Testis (tissue), 2 donors: ENCODE measurements at regions not wholly inside any gene's neighbourhood (a gene's known extent, or its start where the extent isn't known, plus 50 kb on each side); places are given as distances from the start of the nearest gene placed in this dataset.

Experiments
- DNase-seq: peaks from one replicate; pipeline ENCODE4 v3.0.0-alpha.2; 2019
- H3K27ac ChIP-seq, 2 donors: fragments of 200-600 bp; sonication (generic); one replicate each; pipeline ENCODE4 v1.5.1; 2019
- H3K27me3 ChIP-seq: fragments of 200-600 bp; sonication (generic); one replicate; pipeline ENCODE4 v1.5.1; 2019
- H3K36me3 ChIP-seq: fragments of 200-600 bp; sonication (generic); one replicate; pipeline ENCODE4 v1.5.1; 2017; ENCODE audit warnings: low read depth; ENCODE audit errors: missing control alignments
- H3K4me1 ChIP-seq: fragments of 200-600 bp; sonication (generic); one replicate; pipeline ENCODE4 v1.5.1; 2019
- H3K4me3 ChIP-seq, 2 donors: fragments of 200-600 bp; sonication (generic); one replicate each; pipeline ENCODE4 v1.5.1; 2017 to 2019
- H3K9me3 ChIP-seq: fragments of 200-600 bp; sonication (generic); one replicate; pipeline ENCODE4 v1.5.1; 2017
- POLR2A ChIP-seq: fragments of 450-650 bp; IDR thresholded peaks from one replicate; pipeline ENCODE4 v1.6.1; 2017; ENCODE audit warnings: antibody characterized with exemption, mild to moderate bottlenecking, moderate library complexity
- WGBS, 2 donors: methylation state at CpG; one replicate each; pipeline ENCODE4 v1.1.5; 2018; 5-methylcytosine and 5-hydroxymethylcytosine counted together
- intact Hi-C: fragments of 100-400 bp; cut with DNase I; formaldehyde crosslinking; loops from one replicate; pipeline ENCODE4 v1.15.1; 2023; ENCODE audit warnings: low total_unique reads
- TF ChIP-seq, protein P1 (sequence below), 3 experiments: fragments of 450-650 bp in 2 of 3; fragments of 200-600 bp in 1 of 3; sonication (generic) in 1 of 3; IDR thresholded peaks; one replicate each; pipeline ENCODE4 v1.5.1; 2016 to 2019; ENCODE audit warnings: antibody characterized with exemption in 3 of 3, mild to moderate bottlenecking in 2 of 3, moderate library complexity in 1 of 3

DNA sequence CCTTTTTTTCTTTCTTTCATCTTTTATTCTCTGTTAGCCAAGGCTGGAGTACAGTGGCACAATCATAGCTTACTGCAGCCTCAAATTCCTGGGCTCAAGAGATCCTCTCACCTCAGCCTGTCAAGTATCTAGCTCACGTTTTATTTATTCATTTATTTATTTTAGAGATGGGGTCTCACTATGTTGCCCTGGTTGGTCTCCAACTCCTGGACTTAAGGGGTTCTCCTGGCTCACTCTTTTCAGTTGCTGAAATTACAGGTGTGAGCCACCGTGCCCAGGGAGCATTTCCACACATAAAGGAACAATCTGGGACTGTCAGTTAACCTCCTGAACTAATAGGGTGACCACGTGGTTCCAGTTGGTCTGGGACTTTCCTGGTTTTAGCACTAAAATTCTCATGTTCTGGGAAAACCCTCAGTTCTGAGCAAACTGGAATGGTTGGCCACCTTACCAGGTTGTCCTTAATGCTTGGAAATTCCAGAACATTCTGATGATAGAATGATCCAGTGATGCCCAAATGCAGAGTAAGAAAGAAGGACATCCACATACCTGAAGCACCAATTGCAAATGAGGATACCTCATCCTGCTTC, 105.5 kb upstream of the ZNF217 start:
- TF ChIP-seq, protein P1, sequence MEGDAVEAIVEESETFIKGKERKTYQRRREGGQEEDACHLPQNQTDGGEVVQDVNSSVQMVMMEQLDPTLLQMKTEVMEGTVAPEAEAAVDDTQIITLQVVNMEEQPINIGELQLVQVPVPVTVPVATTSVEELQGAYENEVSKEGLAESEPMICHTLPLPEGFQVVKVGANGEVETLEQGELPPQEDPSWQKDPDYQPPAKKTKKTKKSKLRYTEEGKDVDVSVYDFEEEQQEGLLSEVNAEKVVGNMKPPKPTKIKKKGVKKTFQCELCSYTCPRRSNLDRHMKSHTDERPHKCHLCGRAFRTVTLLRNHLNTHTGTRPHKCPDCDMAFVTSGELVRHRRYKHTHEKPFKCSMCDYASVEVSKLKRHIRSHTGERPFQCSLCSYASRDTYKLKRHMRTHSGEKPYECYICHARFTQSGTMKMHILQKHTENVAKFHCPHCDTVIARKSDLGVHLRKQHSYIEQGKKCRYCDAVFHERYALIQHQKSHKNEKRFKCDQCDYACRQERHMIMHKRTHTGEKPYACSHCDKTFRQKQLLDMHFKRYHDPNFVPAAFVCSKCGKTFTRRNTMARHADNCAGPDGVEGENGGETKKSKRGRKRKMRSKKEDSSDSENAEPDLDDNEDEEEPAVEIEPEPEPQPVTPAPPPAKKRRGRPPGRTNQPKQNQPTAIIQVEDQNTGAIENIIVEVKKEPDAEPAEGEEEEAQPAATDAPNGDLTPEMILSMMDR (IDR thresholded peaks at IDR 0.05) = no peak
- no peak for TF ChIP-seq POLR2A
- no peak overlapping the region for H3K27ac ChIP-seq
- no peaks in the 10 kb centered on the region for H3K4me1 ChIP-seq
- no peaks in the 10 kb centered on the region for H3K27me3 ChIP-seq
- H3K36me3 ChIP-seq = no peaks in the 10 kb centered on the region
- intact Hi-C loops = no loop called here
- no peaks in the 10 kb centered on the region for H3K9me3 ChIP-seq
- DNase-seq = no peak
- WGBS, 2 donors = 73 to 80% methylated on average over 3 of the region's 3 CpGs
- no peak overlapping the region for H3K4me3 ChIP-seq

DNA sequence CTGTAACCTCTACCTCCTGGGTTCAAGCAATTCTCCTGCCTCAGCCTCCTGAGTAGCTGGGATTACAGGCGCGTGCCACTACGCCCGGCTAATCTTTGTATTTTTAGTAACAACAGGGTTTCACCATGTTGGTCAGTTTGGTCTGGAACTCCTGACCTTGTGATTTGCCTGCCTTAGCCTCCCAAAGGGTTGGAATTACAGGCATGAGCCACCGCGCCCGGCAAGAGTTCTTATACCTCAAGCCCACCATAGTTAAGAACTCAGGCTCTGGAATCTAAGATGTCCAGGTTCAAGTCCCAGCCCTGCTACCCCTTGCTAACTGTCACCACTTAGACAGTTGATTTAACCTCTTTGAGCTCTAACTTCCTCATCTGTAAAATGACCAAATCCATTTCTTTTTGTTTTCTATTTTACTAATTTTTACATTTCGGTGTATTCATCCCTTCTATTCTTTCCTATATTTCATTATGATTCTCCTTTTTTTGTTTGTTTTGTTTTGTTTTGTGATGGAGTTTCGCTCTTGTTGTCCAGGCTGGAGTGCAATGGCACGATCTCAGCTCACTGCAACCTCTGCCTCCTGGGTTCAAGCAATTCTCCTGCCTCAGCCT, 104.8 kb upstream of the ZNF217 start:
- intact Hi-C loops = no loop called here
- Histone ChIP-seq H3K4me1 (no peaks in the 10 kb centered on the region), H3K9me3 (no peaks in the 10 kb centered on the region), H3K4me3 (no peak overlapping the region), H3K27ac (no peak overlapping the region), H3K27me3 (no peaks in the 10 kb centered on the region), H3K36me3 (no peaks in the 10 kb centered on the region)
- WGBS, 2 donors = 82 to 83% methylated on average over 10 of the region's 10 CpGs
- DNase-seq = no peak
- TF ChIP-seq, protein P1 (IDR thresholded peaks at IDR 0.05) = no peak
- no peak for TF ChIP-seq POLR2A

DNA sequence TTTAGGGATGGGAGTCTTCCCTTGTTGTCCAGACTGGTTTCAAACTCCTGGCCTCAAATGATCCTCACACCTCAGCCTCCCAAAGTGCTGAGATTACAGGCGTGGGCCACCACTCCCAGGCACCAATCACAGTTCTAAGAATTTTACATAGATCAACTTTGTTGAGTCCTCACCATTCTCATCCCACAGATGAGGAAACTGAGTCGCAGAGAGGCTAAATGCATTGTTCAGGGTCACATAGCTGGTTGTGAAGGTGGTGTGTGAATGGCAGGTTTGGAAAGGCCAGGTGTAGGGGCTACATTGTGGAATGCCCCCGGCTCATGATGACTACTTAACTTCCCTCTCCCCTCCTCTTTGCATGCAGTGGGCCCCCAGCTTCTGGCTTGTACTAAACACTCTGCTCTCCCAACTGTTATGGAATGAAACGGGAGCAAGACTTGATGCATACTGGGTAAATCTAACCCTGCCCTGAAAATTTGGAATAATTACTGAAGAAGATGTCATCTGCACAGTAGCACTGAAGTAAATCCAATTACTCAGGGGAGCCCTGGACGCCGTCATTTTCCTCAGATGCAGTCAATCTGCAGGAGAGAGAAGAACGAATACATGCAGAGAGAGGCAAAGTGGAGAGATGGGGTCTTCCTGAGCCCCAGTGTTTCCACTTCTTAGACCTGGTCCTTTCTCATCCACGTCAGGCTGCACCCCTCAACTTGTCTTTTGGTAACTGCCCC, 102.3 kb upstream of the ZNF217 start:
- WGBS, 2 donors = 89 to 93% methylated on average over 8 of the region's 8 CpGs
- H3K27me3 ChIP-seq = no peaks in the 10 kb centered on the region
- no peaks in the 10 kb centered on the region for H3K4me1 ChIP-seq
- no peaks in the 10 kb centered on the region for H3K36me3 ChIP-seq
- TF ChIP-seq, protein P1 (IDR thresholded peaks at IDR 0.05) = no peak
- DNase-seq = no peak
- intact Hi-C loops = no loop called here
- no peak overlapping the region for H3K27ac ChIP-seq
- H3K9me3 ChIP-seq = no peaks in the 10 kb centered on the region
- no peak overlapping the region for H3K4me3 ChIP-seq

DNA sequence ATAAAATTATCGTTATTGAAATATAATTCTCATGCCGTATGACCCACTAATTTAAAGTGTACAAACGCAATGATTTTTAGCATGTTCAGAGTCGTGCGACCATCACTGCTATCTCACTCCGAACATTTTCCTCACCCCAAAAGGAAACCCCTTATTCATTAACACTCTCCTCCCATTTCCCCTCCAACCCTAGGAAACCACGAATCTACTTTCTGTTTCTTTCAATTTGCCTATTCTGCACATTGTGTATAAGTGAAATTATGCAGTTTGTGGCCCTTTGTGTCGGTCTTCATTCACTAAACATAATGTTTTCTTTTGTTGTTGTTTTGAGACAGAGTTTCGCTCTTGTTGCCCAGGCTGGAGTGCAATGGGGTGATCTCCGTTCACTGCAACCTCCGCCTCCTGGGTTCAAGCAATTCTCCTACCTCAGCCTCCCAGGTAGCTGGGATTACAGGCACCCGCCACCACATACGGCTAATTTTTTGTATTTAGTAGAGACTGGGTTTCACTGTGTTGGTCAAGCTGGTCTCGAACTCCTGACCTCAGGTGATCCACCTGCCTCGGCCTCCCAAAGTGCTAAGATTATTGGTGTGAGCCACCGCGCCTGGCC, 99.7 kb upstream of the ZNF217 start:
- Histone ChIP-seq H3K4me1 (no peaks in the 10 kb centered on the region), H3K36me3 (no peaks in the 10 kb centered on the region), H3K4me3 (no peak overlapping the region), H3K9me3 (no peaks in the 10 kb centered on the region), H3K27me3 (no peaks in the 10 kb centered on the region), H3K27ac (no peak overlapping the region)
- DNase-seq = no peak
- TF ChIP-seq, protein P1 (IDR thresholded peaks at IDR 0.05) = no peak
- no peak for TF ChIP-seq POLR2A
- 86 to 88% methylated on average over 17 of the region's 17 CpGs for WGBS, 2 donors
- intact Hi-C loops = no loop called here
